ENCODE measurements at regions not wholly inside any gene's neighbourhood (a gene's known extent, or its start where the extent isn't known, plus 50 kb on each side); places are given as distances from the start of the nearest gene placed in this dataset.
A peak's percentile ranks its signal among the peaks of the same experiment; 100 is the strongest.
"Not testable (repeated sequence)": the region's sequence is repeated elsewhere in the genome, so short reads cannot be mapped to it uniquely, and the experiment has no call there.

DNA sequence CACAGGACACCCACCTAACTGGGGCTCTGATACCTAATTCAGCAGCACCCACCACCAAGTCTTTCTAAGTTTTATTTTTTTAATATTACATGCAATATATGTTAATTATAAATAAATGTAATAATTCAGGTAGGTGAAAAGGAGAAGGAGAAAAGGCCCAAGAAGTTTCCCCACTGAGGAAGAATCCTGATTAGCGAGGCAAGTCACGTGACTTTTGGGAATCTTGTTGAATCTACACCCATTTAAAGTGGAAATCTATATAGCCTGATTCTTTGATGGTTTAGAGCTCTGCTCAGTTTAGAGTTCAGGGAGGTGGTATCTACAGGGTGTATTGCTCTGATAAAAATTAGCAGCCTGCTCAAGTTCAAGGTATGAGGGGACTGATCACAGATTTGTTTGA, 947.1 kb upstream of the DEFB115 start:
- H3K27me3 ChIP-seq; H3K9me3 ChIP-seq; H3K4me1 ChIP-seq; DNase-seq (ENCODE audit: low spot score in 2 of 2); H3K36me3 ChIP-seq; intact Hi-C loops (cut with DNase I; ENCODE audit: low total_unique reads); H3K27ac ChIP-seq; H3K4me3 ChIP-seq: not testable (repeated sequence)

DNA sequence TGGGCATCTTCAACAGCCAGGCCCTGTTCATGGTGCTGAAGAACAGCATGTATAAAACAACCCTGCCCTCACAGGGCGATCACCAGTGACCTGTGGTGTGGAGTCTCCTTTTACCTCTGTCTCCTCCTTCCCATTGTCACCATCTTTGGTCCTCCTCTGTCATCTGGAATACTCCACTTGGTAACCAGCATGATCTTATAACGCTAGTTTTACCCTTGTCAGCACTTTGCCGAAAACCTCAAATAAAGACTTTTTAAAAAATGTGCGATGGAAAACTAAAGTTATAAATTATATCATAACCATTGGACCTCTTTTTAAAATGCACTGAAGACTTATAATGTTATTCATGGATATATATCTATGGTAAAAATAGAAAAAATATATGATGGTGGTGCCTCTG, 945.2 kb upstream of the DEFB115 start:
- H3K9me3 ChIP-seq; DNase-seq (ENCODE audit: low spot score in 2 of 2); H3K4me3 ChIP-seq; H3K36me3 ChIP-seq; H3K27me3 ChIP-seq; intact Hi-C loops (cut with DNase I; ENCODE audit: low total_unique reads); H3K27ac ChIP-seq; H3K4me1 ChIP-seq: not testable (repeated sequence)

DNA sequence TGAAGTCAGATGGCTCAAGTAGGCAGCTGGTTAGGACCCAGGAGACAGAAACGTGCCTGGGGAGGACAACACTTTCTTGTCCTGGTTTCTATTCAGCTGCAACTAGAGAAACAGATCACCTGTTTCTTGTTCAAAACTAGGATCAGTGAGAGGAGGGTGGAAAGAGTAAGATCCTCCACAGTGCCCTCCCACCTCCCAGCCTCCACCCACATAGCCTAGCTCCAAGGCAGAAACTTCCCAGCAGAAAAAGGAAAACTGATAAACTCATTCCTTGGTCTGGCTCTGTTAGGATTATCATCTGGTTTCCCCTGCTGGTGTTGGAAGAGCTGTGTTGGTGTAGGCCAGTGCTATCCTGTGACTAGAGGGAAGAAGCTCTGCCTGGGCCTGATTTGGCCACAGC, 943.8 kb upstream of the DEFB115 start:
- H3K4me1 ChIP-seq; H3K9me3 ChIP-seq; H3K4me3 ChIP-seq; H3K27me3 ChIP-seq; H3K27ac ChIP-seq; DNase-seq (ENCODE audit: low spot score in 2 of 2); H3K36me3 ChIP-seq; intact Hi-C loops (cut with DNase I; ENCODE audit: low total_unique reads): not testable (repeated sequence)

DNA sequence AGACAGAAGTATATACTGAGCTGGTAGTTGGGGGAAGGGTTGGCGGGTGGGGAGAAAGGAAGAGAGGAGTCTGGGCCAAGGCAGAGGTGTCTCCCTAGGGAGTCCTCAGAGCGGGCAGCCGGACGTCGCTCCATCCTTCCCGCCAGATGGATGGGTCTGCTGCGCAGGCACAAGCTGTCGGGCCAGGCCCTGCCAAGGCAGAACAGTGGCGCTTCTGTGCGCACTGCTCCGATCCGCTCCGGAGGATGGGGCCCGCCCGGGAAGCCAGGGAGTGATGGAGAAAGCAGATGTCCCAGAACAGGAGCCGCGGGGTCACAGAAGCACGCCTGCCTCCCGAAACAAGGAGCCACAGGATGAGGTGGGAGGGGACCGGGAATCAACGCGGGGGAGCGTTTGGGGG, 941.4 kb upstream of the DEFB115 start:
- DNase-seq (ENCODE audit: low spot score in 2 of 2); H3K4me3 ChIP-seq; H3K36me3 ChIP-seq; H3K27ac ChIP-seq; intact Hi-C loops (cut with DNase I; ENCODE audit: low total_unique reads); H3K9me3 ChIP-seq; H3K4me1 ChIP-seq; H3K27me3 ChIP-seq: not testable (repeated sequence)

DNA sequence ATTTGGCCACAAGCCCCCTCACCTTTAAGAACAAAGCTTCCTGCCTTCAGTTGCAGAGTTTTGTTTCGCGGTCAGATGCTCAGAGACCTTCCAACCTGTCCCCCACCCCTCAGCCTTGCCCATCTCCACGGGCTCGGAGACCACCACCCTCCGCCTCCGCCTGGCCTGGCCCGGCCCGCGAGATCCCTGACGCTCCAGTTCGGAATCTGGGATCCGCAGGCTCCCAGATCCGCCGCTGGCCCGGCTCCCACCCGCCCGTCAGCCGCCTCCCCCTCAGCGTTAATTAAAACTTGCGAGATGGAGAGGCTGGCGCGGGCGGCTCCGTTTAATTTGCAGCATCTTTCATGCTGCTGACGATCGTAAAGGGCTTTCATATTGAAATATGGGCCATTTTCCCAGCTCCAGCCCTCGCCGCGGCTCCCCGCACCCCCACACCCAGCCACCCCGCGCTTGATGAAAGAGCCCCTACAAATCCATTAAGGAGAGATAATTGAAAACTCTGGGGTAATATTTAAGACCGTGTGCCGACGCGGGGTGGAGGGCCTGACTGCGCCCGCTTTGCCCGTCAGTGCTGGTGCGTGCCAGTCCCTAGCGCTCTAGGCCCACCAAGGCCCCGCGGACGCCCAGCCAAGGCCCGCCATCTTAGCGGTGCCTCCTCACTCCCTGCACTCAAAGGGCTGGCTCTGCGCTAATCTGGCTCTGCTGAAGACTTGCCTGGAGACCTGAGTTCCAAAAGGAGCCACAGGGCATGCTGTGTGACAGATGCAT, 940.7 kb upstream of the DEFB115 start:
- H3K36me3 ChIP-seq; intact Hi-C loops (cut with DNase I; ENCODE audit: low total_unique reads); H3K4me3 ChIP-seq: not testable (repeated sequence)

DNA sequence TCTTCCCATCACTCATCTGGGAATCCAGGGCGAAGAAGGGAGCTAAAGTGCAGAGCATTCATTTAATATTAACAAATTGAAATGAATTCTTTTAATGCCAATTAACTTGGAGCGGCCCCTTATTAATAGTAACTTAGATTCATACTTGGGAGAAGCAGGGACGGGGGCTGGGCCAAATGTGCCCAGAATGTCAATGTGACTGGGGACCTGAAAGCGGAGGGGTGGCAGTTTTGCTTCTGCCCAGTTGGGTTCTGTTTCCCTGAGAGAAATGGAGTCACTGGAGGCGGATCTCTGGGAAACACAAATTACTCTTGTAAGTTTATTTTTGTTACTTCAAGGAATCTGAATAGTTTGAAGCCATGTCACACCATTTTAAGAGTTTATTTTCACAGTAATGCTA, 923.7 kb upstream of the DEFB115 start:
- H3K27me3 ChIP-seq; H3K4me3 ChIP-seq; H3K4me1 ChIP-seq; H3K36me3 ChIP-seq; H3K27ac ChIP-seq; H3K9me3 ChIP-seq; DNase-seq (ENCODE audit: low spot score in 2 of 2); intact Hi-C loops (cut with DNase I; ENCODE audit: low total_unique reads): not testable (repeated sequence)

More for the DNA sequence above, 940.7 kb upstream of the DEFB115 start:
- not testable (repeated sequence) for H3K27me3 ChIP-seq; H3K9me3 ChIP-seq; H3K27ac ChIP-seq; H3K4me1 ChIP-seq; DNase-seq (ENCODE audit: low spot score in 2 of 2)

DNA sequence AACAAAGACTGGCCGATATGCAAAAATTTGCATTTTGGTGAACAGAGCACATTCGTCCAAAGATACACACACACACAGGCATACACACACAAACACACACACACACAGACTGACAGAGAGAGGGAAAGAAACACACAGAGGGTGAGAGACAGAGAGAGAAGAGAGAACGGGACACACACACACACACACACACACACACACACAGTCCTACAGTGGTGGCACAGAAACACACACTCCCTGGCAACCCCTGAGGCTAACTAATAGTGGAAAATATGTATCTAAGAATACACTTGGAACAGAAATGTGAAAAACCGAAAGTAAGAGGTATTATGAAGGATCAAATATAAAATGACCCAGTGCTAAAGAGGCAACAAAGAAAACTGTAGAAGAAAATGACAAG, 919.9 kb upstream of the DEFB115 start:
- H3K9me3 ChIP-seq; H3K27ac ChIP-seq; intact Hi-C loops (cut with DNase I; ENCODE audit: low total_unique reads); H3K36me3 ChIP-seq; DNase-seq (ENCODE audit: low spot score in 2 of 2); H3K4me3 ChIP-seq; H3K27me3 ChIP-seq; H3K4me1 ChIP-seq: not testable (repeated sequence)

DNA sequence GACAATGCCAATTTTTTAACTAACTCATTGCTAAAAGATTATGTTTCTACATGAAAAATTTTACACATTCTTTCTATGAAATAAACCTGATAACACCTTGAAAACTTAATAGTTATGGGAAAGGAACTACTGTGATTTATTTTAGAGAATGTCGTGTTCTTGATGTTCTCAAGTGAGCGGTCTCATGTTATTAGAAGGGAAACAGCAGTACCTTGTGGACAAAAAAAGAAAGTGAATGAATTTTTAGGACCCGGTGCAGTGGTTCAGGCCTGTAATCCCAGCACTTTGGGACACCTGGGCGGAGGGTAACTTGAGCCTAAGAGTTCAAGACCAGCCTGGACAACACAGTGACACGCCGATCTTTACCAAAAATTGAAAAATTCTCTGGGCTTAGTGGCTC, 908.5 kb upstream of the DEFB115 start:
- H3K27ac ChIP-seq; H3K4me1 ChIP-seq; intact Hi-C loops (cut with DNase I; ENCODE audit: low total_unique reads); DNase-seq (ENCODE audit: low spot score in 2 of 2); H3K9me3 ChIP-seq; H3K4me3 ChIP-seq; H3K36me3 ChIP-seq; H3K27me3 ChIP-seq: not testable (repeated sequence)

DNA sequence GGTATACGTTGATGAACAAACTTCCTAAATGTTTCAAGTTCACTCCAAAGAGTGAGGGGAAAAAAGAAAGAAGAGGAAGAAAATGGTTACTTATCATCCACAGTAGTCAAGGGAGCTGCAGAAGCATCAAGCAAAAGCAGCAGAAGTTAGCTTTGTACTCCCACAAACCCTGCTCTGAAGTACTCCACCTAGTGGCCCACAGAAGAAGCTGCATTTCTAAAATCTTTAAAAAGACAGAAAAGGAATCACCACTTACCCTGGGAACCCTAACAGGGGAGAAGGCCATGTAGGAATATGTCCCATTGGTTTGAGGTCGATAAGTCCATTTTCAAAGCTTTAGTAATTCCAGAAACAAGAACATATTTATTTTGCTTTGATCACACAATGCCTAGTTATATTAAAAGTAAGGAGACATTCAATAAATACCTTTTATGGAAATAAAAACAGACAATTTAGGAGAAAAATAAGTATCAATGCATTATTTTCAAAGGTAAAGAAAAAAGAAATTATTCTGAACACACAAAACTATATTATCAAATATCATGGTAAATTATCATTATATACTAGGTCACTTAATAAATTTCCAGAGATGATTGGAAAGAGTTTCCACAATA, 900.5 kb upstream of the DEFB115 start:
- H3K4me3 ChIP-seq; H3K9me3 ChIP-seq; DNase-seq (ENCODE audit: low spot score in 2 of 2); H3K36me3 ChIP-seq; intact Hi-C loops (cut with DNase I; ENCODE audit: low total_unique reads); H3K27ac ChIP-seq; H3K4me1 ChIP-seq; H3K27me3 ChIP-seq: not testable (repeated sequence)
- TF ChIP-seq, protein P1, sequence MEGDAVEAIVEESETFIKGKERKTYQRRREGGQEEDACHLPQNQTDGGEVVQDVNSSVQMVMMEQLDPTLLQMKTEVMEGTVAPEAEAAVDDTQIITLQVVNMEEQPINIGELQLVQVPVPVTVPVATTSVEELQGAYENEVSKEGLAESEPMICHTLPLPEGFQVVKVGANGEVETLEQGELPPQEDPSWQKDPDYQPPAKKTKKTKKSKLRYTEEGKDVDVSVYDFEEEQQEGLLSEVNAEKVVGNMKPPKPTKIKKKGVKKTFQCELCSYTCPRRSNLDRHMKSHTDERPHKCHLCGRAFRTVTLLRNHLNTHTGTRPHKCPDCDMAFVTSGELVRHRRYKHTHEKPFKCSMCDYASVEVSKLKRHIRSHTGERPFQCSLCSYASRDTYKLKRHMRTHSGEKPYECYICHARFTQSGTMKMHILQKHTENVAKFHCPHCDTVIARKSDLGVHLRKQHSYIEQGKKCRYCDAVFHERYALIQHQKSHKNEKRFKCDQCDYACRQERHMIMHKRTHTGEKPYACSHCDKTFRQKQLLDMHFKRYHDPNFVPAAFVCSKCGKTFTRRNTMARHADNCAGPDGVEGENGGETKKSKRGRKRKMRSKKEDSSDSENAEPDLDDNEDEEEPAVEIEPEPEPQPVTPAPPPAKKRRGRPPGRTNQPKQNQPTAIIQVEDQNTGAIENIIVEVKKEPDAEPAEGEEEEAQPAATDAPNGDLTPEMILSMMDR (IDR thresholded peaks at IDR 0.05): peak in 2 of 3 donors; percentile 13 to 37

DNA sequence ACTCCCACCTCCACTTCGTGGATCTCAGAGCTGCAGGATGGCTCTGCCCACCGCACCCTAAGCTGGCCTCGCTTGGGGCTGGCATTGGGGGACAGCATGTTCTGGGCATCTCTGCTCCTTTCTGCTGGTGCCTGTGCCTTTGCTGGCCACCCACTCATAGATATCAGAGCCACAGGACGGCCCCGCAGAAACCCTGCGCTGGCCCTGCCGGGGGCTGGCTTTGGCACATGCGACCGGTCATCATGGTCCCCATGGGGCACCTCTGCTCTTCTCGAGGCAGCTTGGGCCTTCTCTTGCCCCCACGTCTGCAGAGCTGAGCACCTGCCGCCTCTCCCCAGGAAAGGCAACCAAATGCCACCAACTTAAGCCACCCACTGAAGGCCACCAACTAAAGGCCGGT, 895.7 kb upstream of the DEFB115 start:
- intact Hi-C loops (cut with DNase I; ENCODE audit: low total_unique reads); H3K27me3 ChIP-seq; H3K27ac ChIP-seq; H3K36me3 ChIP-seq; H3K4me3 ChIP-seq; H3K9me3 ChIP-seq; H3K4me1 ChIP-seq; DNase-seq (ENCODE audit: low spot score in 2 of 2): not testable (repeated sequence)

DNA sequence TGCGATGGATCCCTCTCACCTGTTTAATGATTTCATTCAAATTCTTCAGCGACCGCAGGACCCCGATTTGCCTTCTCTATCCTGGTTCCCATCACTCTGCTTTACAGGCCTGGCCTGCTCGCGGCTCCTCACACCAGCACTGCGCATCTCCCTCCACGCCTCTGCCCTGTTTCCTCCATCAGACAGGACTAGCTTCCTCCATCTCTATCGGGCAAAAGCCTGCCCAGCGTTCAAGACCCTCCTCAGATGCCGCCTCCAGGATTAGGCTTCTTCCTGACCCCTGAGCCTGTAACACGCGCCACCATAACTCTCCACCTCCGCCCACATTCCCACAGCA, 881.1 kb upstream of the DEFB115 start:
- H3K27ac ChIP-seq; intact Hi-C loops (cut with DNase I; ENCODE audit: low total_unique reads); H3K4me1 ChIP-seq; DNase-seq (ENCODE audit: low spot score in 2 of 2); H3K27me3 ChIP-seq; H3K9me3 ChIP-seq; H3K36me3 ChIP-seq: not testable (repeated sequence)
- H3K4me3 ChIP-seq: peak overlapping the region; percentile 57 to 81 (median 58)

Measured in breast epithelium (tissue), 4 donors.